Bone marrow (tissue), 2 donors: ENCODE measurements at regions not wholly inside any gene's neighbourhood (a gene's known extent, or its start where the extent isn't known, plus 50 kb on each side); places are given as distances from the start of the nearest gene placed in this dataset.
"Not testable (repeated sequence)": the region's sequence is repeated elsewhere in the genome, so short reads cannot be mapped to it uniquely, and the experiment has no call there.

Source experiments
- DNase-seq, 2 donors: peaks; one replicate each; lab custom pipeline; 2025; lab: John Stamatoyannopoulos, UW

GRCh38 chr13:55572862-55573261 is 1567.9 kb upstream of the PRR20A start:
- no peak for DNase-seq

DNA sequence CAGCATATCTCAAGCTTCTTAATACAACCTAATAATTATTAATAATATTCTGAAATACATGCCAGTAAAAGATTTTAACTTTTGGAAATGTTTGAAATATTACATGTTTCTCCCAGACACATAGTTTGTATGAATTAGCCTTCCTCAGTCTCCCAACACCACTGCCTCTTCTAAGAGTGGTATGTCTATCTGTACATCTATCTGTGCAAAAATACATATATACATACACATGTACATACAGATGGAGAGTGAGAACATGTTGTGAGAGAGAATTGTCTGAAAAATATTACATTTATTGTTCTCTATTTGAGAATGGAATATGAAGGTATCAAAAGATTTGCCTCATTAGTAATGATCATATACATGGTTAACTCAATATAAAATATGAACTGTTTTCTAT is 1567.2 kb upstream of the PRR20A start:
- no peak for DNase-seq

DNA sequence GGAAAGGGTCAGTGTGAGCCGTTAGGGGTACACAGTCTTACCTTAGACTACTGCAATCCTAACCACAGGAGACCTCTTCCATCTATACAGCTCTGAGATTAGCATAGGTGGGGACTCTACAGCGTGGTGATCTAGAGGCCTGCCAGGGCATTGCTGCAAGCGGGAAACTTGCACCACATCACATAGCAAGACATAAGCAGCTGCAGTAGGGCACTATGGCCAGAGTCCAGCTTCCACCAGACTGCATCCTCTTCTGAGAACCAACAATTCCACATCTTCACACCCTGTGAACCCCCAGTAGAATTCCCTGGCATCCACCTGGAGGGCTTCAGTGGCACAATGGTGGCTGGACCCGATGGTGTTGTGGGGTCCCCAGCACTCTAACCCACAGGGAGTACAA is 1564.3 kb upstream of the PRR20A start:
- no peak for DNase-seq

DNA sequence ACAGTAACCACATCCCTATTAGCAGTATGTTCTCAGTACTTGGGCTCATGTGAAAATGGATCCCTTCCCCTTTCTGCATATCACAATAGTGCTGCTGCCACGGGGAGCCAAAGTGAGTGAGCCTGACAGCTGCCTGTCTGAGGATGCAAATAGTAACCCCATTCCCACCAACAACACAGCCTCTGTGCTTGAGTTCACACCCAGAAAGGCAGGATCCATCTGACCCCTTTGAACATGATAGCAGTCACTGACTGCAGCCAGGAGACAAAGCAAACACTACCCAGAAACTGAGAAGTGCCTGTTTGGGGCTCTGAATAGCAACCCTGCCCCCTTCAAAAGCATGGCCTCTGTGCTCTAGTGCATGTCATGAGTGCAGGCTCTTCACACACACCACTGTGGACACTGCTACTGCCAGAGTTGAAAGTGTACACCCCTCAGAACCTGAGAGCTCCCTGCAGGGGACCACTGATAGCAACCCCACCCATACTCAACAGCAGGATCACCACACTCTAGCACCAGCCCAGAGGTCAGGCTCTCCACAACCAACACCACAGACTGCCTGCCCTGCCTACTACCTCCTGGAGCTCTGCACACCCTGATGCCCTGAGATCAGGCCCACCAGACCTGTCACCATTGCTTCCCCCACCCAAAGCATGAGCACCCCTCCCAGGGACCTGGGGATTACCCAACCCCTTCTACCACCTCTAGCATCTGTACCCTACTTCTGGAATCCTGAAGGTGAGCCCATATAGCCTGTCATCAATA is 1563.5 kb upstream of the PRR20A start:
- DNase-seq, result no peak

- no peak for DNase-seq
These were observed 1562.9 kb upstream of the PRR20A start for GRCh38 chr13:55577847-55578210.

DNA sequence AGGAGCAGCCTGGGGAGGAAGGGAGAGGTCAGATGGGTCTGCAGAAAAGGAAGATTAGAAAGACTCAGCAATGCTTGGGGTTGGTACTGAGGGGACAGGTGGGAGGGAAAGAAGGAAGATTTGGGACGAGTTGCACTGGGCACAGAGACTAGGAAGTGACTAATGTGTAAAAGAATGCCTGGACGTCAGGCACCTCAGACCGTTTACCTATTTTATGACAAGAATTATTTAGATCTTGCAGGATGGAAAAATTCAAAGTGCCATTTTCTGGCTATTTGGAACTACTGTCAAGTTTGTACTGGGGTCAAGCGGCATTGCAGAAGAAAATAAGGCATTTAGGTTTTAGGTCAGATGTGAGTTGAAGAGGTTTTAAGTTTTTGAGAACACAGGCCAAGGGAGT is 1558.4 kb upstream of the PRR20A start:
- not testable (repeated sequence) for DNase-seq

DNA sequence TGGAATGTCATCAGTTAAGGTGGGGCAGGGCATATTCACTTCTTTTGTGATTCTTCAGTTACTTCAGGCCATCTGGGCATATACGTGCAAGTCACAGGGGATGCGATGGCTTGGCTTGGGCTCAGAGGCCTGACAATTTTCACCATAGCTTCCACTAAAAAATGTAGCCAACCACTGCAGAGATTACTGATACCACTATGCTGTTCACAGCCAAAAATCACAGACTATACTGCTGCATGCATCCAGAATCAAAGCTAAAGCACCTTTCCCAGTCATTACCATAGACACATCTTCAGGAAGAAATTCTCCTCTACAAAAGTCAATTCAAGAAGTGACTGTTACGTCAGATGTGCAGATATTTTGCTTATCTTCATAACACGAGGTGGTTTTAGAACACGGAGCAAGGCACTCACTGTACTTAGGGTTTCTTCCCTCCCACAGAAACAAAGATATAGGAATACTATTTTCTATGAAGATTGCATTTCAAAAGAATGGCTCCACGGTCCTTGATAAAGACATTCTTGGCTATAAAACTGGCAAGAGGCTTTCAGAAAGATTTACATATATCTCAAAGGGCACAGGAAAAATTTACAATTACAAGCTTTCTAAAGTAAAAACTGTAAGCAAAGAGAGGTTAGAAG is 1556.6 kb upstream of the PRR20A start:
- DNase-seq, result no peak

GRCh38 chr13:55602784-55603183 is 1537.9 kb upstream of the PRR20A start:
- DNase-seq, result no peak

GRCh38 chr13:55606045-55606665 is 1534.6 kb upstream of the PRR20A start:
- no peak for DNase-seq

- DNase-seq, result no peak
These were observed 1527.1 kb upstream of the PRR20A start for GRCh38 chr13:55613429-55614187.

- DNase-seq, result no peak
These were observed 1525.6 kb upstream of the PRR20A start for GRCh38 chr13:55615081-55615480.

- DNase-seq, result no peak
These were observed 1523.5 kb upstream of the PRR20A start for GRCh38 chr13:55617241-55617640.

GRCh38 chr13:55627221-55627620 is 1513.5 kb upstream of the PRR20A start:
- no peak for DNase-seq

GRCh38 chr13:55632402-55632801 is 1508.3 kb upstream of the PRR20A start:
- no peak for DNase-seq

DNA sequence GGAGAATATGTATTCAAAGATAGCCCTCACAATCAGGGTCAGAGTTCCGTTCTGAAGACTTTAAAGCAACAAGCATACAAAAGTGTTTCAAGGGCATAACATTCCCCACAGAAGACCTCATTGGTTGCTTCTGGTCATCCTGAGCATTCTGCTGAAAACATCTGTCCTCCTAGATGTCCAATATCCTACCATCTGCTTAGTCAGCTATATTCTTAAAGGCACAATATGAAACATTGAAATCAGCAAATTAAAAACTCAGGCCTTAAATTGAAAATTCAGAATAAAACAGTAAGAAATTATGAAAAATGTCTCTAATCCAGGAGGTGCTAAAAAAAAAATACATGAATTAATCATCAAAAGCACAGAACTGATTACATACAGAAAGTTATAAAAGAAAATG is 1491.2 kb upstream of the PRR20A start:
- no peak for DNase-seq

GRCh38 chr13:55652657-55653056 is 1488.1 kb upstream of the PRR20A start:
- no peak for DNase-seq

- DNase-seq, result no peak
These were observed 1487.2 kb upstream of the PRR20A start for GRCh38 chr13:55653497-55653896.

DNA sequence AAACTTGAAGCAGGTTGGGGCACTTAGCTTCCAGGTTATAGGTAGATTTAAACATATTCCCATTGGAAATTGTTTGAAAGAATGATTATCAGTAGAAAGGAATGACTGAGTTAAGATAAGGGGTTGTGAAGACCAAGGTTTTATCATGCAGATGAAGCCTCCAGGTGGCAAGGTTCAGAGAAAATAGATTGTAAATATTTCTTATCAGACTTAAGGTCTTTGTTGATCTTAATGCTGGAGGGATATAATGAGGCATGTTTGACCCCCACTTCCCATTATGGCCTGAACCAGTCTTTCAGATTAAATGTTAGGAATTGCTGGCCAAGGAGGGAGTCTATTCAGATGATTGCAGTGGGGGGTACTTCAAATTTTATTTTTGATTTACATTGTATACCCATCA is 1486.5 kb upstream of the PRR20A start:
- DNase-seq, result no peak

- not testable (repeated sequence) for DNase-seq
These were observed 1480.5 kb upstream of the PRR20A start for GRCh38 chr13:55660264-55660663.

GRCh38 chr13:55660851-55661250 is 1479.9 kb upstream of the PRR20A start:
- no peak for DNase-seq

DNA sequence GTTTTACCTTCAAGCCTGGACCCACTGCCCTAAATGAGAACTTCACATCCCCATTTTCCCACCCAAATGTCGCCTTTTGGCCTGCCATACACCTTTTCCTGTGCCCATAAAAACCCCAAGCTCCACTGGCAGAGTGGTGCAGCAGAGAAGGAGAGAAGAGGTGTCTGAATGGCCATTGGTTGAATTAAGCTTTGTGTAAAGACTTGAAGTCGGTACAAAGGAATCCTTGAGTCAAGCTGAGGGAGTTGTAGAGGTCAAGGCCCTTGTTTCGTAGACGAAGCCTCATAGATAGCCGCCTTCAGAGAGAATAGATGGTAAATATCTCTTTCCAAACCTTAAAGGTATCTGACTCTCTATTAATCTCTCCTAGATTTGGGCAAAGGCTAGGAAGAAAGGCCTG is 1479.2 kb upstream of the PRR20A start:
- no peak for DNase-seq

DNA sequence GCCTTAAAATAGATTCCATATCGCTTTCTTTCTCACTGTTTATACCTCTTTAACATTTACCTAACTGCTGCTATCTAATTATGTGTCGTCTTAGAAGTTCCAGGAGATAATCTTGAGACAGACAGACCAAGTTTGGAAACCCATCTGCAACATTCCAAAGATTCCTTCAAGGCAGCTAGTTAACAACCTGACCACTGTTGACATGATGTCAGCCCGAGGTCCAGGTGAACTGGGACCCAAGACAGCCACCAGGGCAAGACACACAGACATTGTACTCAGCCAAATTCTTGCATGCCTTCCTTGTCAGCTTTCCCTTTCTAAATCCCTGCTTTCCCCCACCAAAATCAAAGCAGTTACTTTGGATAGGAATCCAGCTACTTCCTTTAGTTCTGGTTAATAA is 1476.5 kb upstream of the PRR20A start:
- DNase-seq, result no peak

DNA sequence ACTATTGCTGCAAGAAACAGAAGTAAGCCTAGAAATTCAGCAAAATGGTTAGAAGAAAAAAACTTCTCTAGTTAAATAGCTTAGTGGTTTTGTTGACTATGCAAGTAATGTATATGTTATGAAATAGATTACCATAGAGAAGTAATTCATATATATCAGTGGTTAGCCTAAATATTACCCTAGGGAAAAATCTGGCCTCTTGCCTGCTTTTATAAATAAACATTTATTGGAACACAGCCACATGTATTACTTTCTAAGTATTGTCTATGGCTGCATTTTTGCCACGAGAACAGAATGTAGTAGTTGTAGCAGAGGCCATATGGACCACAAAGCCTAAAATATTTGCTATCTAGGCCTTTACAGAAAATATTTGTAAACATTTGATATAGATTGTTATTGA is 1471.7 kb upstream of the PRR20A start:
- no peak for DNase-seq
